NCI-H524 treated with DMSO at 0.1 percent for 48 hours (cell line): ENCODE measurements at regions not wholly inside any gene's neighbourhood (a gene's known extent, or its start where the extent isn't known, plus 50 kb on each side); places are given as distances from the start of the nearest gene placed in this dataset.
"Not testable (repeated sequence)": the region's sequence is repeated elsewhere in the genome, so short reads cannot be mapped to it uniquely, and the experiment has no call there.

Experiments
- DNase-seq: peaks from one replicate; lab custom pipeline; 2025; lab: John Stamatoyannopoulos, UW

- no peak for DNase-seq
Observed at GRCh38 chr11:122202161-122202950, 86.3 kb upstream of the BLID start.

DNA sequence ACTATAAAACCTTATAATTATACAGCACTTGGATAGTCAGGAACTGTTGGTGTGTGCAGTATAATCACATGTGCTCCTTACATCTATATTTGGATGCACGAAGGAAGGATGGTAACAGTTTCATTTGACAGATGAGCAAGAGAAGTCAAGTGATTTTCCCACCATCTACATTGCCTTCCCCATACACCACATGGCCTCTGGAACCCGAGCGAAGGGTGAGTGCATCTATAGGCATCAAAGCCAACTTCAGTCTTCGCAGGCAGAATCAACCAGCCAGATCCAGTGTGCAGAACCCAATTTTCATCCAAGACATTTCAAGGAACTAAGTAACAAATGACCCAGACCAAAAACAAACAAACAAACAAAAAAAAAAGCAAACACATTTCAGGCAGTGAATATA lies 85.1 kb upstream of the BLID start:
- DNase-seq, result no peak

GRCh38 chr11:122199661-122200060 lies 83.6 kb upstream of the BLID start:
- no peak for DNase-seq

DNA sequence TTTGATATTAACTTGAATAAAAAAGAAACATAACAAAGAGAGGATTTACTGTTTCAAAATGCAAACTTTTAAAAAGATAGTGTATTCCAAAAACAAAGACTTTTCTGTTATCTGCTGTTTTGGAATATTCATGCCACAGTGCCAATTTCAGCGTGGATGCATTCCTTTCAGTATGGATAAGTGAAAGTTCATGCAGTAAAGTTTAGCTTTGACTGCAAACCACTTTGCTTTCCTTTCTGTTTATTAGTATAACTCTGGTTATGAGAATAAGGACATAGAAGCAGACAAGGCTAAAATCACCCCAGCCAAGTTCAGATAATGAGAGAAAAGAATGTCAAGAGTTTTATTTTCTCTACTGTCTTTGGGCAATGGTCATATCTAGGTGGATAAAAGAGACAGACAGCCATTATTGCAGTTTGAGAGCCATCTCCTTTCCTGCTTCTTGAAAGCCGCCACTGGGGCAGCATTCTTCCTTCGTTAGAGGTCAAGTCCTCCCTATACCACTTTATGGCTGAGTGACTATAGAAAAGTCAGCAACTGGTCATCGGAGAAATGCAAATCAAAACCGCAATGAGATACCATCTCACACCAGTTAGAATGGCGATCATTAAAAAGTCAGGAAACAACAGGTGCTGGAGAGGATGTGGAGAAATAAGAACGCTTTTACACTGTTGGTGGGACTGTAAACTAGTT lies 82.4 kb upstream of the BLID start:
- DNase-seq, result no peak

GRCh38 chr11:122197066-122197987 lies 81.3 kb upstream of the BLID start:
- DNase-seq, result no peak

DNA sequence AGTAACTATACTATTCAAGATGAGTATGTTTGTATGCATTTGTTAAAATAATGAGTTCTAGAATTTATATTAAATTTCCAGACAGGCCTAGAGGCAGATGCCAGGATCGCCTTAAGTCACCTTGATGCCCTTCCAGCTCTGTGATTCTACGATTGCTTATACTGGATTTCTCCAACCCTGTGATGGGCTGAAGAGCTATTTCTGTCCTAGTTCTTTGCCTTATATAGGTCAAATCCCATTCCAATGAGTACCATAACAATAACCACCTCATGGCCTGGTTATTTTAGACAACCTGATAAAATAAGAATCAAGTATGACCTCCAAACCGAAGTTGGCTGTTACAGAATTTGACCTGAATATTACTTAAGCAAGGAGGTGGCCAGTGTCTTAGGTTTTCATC lies 79.8 kb upstream of the BLID start:
- DNase-seq, result no peak

GRCh38 chr11:122193881-122194480 lies 78.0 kb upstream of the BLID start:
- DNase-seq, result not testable (repeated sequence)

GRCh38 chr11:122193457-122193856 lies 77.4 kb upstream of the BLID start:
- no peak for DNase-seq

- no peak for DNase-seq
Observed at GRCh38 chr11:122192634-122193255, 76.7 kb upstream of the BLID start.

GRCh38 chr11:122190768-122191167 lies 74.8 kb upstream of the BLID start:
- no peak for DNase-seq

DNA sequence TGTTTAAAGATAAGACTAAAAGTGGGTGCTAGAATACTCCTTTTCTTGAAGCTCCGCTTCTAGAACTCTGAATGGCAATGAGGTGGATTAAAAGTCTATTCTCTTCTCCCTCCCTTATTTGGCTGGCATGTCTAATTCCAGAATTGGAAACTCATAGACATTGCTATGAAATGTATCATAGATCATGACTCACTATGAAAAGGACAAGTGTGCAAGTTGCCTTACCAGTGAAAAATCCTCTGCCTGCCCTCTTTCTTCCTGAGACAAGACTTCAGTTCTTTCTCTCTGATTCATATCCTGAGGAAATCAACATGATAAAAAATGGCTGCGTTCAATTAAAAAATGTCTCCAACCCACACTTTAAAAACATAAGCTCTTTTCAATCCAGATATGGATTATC lies 73.2 kb upstream of the BLID start:
- no peak for DNase-seq

DNA sequence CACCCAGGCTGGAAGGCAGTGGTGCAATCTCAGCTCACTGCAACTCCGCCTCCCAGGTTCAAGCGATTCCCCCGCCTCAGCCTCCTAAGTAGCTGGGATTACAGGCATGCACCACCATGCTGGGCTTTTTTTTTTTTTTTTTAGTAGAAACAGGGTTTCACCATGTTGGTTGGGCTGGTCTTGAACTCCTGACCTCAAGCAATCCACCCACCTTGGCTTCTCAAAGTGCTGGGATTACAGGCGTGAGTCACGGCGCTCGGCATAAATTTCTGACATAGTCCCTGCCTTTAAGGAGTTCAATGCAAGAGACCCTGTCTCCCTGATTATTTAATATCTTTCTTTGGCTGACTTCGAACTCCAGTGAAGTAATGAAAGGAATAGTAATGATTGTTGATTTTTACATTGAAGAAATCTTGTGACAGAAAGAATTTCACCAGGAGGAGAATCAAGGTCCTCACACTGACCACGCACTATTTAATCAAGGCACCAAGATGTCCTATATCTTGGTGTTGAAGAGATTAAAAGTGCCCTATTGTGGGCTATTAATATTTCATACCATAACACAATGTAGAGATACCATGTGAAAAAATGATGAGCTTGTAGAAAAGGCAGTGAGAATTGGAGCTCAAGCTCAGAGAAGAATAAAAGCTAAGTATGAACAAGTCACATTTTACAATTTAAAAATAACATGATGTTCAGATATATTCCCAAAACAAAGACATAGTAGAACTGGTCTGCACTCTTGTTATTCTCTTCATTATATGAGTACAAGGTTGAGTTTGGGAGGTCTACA lies 71.6 kb upstream of the BLID start:
- DNase-seq, result no peak

DNA sequence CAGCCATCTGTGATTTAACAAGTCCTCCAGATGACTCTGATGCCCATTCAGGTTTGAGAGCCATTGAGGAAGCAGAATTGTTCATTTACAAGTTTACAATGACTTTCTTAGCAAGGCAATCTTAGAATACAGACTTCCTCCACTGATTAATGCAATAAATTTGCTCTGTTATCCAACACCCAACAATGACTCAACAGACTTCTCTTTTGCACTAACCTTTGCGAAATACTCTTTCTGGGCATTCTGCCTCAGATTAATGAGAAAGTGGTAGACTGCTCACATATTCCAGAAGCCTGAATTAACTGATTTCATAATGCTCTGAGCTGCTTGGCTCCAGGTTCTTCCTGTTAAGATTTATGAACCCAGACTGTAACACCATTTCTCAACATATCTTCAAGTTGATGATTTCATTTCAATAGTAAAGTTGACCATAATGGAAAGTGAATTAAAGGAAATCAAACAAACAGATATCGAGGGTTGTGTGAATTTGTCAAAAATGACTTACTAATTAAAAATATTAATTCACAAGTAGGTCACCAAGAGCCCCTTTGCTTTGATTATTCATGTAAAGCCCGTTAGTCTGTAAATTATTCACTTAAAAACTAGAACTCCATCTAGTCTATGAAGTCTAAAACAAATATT lies 70.5 kb upstream of the BLID start:
- DNase-seq, result no peak

- no peak for DNase-seq
Observed at GRCh38 chr11:122183933-122184332, 67.9 kb upstream of the BLID start.

GRCh38 chr11:122181893-122182292 lies 65.9 kb upstream of the BLID start:
- DNase-seq, result no peak

GRCh38 chr11:122181372-122181771 lies 65.4 kb upstream of the BLID start:
- no peak for DNase-seq

- no peak for DNase-seq
Observed at GRCh38 chr11:122179961-122180834, 64.2 kb upstream of the BLID start.

DNA sequence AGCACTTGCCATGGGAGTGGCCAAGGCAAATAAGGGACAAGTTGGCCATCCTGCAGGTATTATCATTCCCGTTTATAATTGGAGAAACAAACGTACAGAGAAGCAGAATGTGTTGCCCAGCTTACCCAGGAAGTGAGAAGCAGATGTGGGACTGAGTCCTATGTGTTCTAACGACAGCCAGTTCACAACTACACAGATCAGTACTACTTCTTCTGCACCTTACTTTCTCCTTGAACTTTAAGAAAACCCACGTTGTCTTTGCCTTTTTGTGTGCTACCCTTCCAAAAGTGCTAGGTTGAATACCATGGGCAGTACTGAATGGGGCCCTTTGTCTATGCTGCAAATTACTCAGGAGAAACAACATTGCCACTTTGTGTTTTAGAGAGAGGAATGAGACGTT lies 62.8 kb upstream of the BLID start:
- DNase-seq, result no peak

DNA sequence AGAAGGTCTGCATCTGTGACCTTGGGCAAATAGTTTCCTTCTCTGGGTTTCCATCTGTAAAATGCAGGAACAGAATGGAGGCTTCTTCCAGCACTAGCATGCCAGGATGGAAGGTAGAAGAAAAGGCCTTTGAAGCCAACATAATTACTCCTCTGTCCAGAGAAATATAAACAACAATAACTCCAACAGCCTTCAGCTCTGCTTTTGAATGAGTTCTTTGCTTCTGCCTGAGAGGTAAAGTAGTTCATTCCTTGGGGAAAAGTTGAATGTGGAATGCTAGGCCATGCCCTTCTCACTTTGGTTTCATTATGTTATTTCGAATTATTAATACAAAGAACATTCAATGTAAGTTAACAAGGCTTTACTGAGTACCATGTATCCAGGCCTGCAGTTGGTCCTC lies 61.2 kb upstream of the BLID start:
- no peak for DNase-seq
